DND-41 (cell line): ENCODE measurements at regions not wholly inside any gene's neighbourhood (a gene's known extent, or its start where the extent isn't known, plus 50 kb on each side); places are given as distances from the start of the nearest gene placed in this dataset.

Source experiments
- EZH2 ChIP-seq: IDR thresholded peaks from 3 replicates; pipeline ENCODE4 v1.6.1; 2012; ENCODE audit warnings: borderline replicate concordance, low read depth, mild to moderate bottlenecking, moderate library complexity, low read length, inconsistent platforms; ENCODE audit not compliant: severe bottlenecking
- TF ChIP-seq, protein P1 (sequence below): IDR thresholded peaks from 2 replicates; pipeline ENCODE4 v1.5.1; 2012; ENCODE audit warnings: borderline replicate concordance, low read length, moderate library complexity, mild to moderate bottlenecking; ENCODE audit not compliant: poor library complexity, severe bottlenecking; ENCODE audit errors: extremely low read depth

DNA sequence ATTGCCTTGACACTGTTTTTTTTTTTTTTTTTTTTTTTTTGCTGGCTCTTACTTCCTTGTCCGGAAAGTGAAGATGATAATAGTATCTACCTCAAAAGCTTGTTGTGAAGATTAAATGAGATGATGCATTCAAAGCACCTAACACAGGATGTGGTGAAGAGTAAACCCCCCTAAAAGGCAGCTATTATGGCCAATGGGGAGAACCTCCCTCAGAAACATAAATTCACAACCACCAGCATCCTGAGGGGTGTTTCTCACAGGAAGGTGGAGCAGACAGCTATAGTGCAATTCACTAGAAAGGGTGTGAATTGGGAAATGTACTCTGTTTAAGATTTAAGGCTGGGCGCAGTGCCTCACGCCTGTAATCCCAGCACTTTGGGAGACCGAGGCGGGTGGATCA is 85.4 kb upstream of the CRY1 start:
- TF ChIP-seq, protein P1, sequence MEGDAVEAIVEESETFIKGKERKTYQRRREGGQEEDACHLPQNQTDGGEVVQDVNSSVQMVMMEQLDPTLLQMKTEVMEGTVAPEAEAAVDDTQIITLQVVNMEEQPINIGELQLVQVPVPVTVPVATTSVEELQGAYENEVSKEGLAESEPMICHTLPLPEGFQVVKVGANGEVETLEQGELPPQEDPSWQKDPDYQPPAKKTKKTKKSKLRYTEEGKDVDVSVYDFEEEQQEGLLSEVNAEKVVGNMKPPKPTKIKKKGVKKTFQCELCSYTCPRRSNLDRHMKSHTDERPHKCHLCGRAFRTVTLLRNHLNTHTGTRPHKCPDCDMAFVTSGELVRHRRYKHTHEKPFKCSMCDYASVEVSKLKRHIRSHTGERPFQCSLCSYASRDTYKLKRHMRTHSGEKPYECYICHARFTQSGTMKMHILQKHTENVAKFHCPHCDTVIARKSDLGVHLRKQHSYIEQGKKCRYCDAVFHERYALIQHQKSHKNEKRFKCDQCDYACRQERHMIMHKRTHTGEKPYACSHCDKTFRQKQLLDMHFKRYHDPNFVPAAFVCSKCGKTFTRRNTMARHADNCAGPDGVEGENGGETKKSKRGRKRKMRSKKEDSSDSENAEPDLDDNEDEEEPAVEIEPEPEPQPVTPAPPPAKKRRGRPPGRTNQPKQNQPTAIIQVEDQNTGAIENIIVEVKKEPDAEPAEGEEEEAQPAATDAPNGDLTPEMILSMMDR, result no peak
- TF ChIP-seq EZH2, result no peak
